Hepatic stellate cell (primary cell): ENCODE measurements at regions not wholly inside any gene's neighbourhood (a gene's known extent, or its start where the extent isn't known, plus 50 kb on each side); places are given as distances from the start of the nearest gene placed in this dataset.

Experiments
- DNase-seq: peaks from one replicate; pipeline ENCODE4 v3.0.0; 2011; ENCODE audit warnings: low spot score

DNA sequence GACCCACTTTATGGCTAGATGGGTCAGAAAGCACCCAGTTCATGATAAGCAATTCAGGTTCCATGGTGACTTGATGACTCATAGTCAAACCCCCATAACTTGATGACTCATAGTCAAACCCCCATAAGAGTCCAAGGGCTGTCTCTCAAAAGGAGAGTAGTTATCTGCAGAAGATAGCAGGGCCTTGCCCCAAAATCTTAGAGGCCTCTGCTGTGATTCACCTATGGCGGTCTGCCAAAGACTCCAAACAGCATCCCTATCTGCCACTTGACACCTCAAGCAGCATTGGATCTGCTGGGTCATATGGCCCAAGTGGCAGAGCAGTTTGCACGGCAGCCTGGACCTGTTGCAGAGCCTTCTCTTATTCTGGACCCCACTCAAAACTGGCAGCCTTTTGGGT, 395.2 kb upstream of the KIF2A start:
- DNase-seq, result no peak

DNA sequence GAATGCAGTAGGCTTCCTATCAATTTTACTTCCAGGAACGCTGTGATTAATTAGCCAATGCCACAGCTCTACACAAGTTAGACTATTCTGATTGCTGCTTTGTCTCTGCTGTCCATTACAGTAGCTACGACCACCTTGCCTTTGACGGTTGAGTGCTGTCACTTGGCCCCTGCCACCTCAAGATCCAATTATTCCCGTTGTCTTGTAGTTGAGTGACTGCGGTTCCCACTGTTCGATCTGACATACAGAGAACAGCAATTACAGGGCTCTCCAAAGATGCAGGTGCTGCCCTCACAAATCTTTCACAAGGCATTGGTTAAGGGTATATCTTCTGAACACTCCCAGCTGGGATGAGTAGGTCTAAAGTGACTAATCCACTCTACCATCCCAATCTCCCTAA, 393.4 kb upstream of the KIF2A start:
- DNase-seq, result no peak

DNA sequence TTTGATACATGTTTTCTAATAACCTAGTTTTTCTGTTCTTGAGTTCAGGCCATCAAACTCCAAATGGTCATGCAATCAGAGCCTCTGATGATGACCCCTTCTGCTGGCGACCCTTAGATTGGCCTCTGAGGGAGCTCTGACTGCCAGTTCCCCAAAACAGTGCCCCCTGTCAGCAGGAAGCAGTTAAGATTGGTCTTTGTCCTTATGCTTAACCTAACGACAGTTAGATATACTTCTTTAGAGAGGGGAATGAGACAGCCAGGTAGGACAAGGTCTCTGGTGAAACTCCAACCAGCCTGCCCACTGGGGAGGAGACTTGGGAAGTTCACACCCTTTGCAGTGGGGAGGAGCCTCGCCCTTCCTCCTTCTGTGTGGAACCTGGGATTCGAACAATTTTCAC, 390.4 kb upstream of the KIF2A start:
- DNase-seq, result no peak

GRCh38 chr5:61916621-61917620, 389.1 kb upstream of the KIF2A start:
- DNase-seq, result no peak

GRCh38 chr5:61918611-61919010, 387.4 kb upstream of the KIF2A start:
- DNase-seq, result no peak

DNA sequence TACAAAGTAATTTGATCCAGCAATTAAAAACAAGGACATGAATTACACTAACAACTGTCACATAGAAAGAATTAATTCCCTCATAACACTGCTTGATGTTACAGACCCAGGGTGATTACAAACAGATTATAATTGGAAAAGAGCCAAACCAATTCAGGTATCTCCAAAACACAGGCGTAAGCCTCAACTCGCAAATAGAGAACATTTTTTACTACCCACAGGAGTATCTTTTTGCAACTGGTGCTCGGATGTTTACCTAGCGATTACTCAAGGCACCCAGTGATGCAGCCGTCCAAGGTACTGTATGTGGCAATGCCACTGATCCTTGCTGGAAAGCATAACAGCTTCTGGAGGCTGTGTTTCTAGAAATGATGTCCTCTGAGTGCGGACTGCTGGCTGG, 386.1 kb upstream of the KIF2A start:
- DNase-seq, result no peak

DNA sequence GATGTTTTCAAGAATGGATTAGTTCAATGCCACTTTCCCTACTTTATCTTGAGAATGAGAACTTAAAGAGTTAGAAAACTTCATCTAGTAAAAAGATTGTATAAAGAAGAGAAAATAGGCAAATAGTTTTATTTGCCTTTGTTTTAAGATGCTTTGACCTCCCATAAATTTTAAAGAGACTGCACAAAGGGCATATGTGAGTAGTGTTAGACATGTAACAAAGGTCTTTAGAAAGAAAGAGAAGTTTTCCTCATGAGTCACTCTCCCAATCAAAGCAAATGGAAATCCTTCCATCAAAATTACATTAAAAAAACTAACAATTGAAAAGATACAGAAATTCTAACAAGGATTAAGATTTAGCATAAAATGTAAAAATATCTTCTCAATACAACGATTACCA, 381.8 kb upstream of the KIF2A start:
- no peak for DNase-seq

DNA sequence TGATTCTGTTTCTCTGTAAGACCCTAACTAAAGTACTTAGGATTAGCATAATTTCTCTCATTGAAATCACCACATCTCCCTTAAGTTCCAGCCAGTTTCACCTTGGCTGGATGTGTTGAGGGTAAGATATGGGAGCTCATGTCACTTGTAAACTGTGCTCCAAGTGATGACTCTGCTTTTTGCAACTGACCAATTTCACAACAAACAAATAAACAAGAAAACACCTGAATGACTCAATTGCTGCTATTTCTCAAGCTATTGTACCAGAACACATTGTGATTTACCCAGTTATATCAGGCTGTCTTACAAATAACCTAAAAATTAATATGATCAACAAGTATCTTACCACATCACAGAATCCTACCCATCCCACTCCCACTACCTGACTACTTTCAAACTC, 379.1 kb upstream of the KIF2A start:
- no peak for DNase-seq

GRCh38 chr5:61931236-61931635, 374.8 kb upstream of the KIF2A start:
- no peak for DNase-seq

GRCh38 chr5:61933787-61934626, 372.0 kb upstream of the KIF2A start:
- no peak for DNase-seq

DNA sequence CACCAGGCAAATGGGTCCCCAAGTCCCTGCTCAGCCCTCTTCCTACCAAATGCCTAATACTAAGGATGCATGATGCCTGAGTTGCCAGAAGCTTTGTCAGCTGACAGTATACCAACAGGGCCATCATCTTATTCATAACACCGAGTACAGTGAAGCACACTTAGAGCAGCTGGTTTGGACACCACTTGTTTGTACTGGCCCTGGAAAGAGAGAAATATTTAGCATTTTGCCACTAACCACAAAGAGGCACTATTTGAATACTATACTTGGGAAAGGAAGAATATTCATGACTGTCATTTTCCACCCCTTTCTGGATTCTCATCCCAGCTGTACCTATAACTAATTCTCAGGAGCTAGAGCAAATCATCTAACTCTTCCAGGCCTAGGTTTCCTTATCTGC, 364.4 kb upstream of the KIF2A start:
- DNase-seq, result no peak

- DNase-seq, result no peak
Observed at GRCh38 chr5:61942462-61943049, 363.4 kb upstream of the KIF2A start.

DNA sequence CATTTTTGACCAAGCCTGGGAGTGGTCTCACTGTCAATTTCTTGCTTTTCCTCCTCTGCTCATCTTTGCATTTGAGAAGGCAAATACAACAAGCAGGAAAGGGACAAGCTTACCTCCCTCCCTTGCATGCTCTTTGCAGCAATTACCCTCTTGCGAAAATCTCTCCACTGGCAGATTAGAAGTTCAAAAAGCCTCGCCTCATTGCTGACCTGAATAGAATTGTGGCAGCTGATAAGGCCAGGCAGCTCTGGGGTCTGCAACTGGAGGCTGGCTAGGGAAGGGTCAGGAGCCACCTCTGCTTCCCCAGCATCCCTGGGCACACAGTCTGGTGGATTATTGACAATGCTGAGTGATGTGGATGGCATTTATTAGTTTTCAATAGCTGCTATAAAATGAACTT, 362.3 kb upstream of the KIF2A start:
- no peak for DNase-seq

GRCh38 chr5:61948151-61948550, 357.9 kb upstream of the KIF2A start:
- no peak for DNase-seq

GRCh38 chr5:61949054-61949678, 356.8 kb upstream of the KIF2A start:
- DNase-seq, result no peak

- no peak for DNase-seq
Observed at GRCh38 chr5:61949679-61950435, 356.1 kb upstream of the KIF2A start.

DNA sequence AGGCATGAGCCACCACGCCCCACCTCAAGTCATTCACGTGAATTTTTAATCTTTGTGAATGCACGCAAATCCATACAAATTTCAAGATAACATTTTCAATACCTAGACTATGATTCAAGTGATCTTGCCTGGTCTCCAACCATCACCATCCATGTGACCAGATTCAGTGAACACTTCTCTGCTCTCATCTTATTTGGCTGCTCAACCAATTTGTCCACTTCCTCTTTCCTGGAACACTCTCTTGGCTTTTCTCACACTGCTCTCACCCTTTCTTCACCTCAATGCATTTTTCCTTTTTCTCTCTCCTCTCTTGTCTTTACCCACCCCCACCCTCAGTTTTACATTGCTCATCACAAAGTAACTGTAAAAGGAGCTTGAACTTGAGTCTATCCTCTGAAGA, 354.7 kb upstream of the KIF2A start:
- no peak for DNase-seq

DNA sequence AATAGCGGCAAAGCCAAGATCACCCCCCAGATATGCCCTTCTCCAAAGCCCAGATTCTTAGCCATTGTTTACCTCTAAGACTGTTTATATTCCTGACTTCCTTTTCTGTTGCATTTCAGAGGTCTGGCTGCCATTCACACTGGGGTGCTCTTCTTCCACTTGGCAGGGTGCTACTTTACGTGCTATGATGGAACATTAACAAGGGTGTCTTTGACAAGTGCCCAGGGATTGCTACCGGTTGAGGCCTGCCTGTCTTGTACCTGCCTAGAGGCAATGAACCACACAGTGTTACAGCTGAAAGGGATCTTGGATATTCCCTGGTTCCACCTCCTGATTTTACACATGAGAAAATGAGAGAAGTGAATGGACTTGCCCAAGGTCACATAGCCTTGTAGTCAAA, 352.1 kb upstream of the KIF2A start:
- no peak for DNase-seq

DNA sequence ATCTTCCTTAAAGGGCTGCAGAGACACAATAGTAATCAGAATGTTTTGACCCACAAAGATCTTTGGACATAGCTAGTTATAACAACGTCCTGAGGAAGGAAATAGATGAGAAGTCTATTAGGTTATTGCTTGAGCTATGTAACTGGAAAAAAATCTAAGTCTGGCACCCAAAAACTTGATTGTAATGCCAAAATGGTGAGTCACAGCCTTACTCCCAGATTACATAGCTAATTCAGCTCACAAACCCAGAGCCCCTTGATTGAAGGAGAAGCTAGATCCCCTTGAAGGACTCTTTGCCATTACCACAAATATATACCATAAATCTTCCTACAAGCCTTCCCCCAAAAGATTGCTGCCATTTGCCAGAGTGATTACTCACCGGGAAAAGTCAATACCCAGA, 341.8 kb upstream of the KIF2A start:
- no peak for DNase-seq

GRCh38 chr5:61965069-61965468, 340.9 kb upstream of the KIF2A start:
- DNase-seq, result no peak

DNA sequence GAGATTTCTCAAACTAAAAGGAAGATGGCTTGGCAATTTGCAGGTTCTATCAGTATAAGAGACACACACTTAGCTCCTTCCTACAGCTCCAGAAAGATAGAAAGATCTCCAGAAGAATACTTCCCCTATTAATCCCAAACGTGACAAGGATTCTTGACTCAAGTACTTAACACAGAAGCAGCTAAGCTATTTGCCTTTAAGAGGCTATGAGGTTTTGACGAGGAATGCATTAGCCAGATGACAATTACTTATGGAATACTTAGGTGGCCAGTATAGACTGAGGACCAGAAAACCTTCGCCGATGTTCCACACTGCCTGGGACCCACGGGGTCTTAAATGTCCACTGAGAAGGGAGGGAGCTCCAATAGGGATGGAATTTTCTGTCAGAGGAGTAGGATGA, 340.5 kb upstream of the KIF2A start:
- DNase-seq, result no peak
